ENCODE measurements at regions not wholly inside any gene's neighbourhood (a gene's known extent, or its start where the extent isn't known, plus 50 kb on each side); places are given as distances from the start of the nearest gene placed in this dataset.

- TF ChIP-seq CTCF (conservative IDR thresholded peaks at IDR 0.05; ENCODE audit: low read depth, low read length) (no peak), EZH2 (IDR thresholded peaks at IDR 0.05; ENCODE audit: borderline replicate concordance, low read depth, low read length, poor library complexity, severe bottlenecking) (no peak)
Observed at GRCh38 chr7:156589808-156590207, 50.8 kb upstream of the RNF32 start.
